HG03025 (cell line): ENCODE measurements at regions not wholly inside any gene's neighbourhood (a gene's known extent, or its start where the extent isn't known, plus 50 kb on each side); places are given as distances from the start of the nearest gene placed in this dataset.
"Not testable (repeated sequence)": the region's sequence is repeated elsewhere in the genome, so short reads cannot be mapped to it uniquely, and the experiment has no call there.

ENCODE experiments used
- ATAC-seq: cut with Tn5 transposase; IDR thresholded peaks from one replicate; pipeline ENCODE4 v1.9.1; 2021; ENCODE audit warnings: mild to moderate bottlenecking, moderate library complexity; ENCODE audit not compliant: unreplicated experiment, low FRiP score

DNA sequence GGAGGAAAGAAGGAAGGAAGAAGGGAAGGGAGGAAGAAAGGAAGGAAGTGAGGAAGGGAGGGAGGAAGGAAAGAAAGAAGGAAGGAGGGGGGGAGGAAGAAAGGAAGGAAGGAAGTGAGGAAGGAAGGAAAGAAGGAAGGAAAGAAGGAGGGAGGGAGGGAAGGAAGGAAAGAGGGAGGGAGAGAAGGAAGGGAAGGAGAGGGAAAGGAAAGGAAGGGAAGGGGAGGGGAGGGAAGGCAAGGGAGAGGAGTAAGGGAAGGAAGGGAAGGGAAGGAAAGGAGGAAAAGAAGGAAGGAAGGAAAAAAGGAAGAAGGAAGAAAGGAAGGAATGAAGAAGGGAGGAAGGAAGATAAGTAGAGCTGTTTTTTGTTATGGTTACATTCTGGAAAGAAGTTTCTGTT, 141.2 kb downstream of the LRRC3B start:
- ATAC-seq = no peak

DNA sequence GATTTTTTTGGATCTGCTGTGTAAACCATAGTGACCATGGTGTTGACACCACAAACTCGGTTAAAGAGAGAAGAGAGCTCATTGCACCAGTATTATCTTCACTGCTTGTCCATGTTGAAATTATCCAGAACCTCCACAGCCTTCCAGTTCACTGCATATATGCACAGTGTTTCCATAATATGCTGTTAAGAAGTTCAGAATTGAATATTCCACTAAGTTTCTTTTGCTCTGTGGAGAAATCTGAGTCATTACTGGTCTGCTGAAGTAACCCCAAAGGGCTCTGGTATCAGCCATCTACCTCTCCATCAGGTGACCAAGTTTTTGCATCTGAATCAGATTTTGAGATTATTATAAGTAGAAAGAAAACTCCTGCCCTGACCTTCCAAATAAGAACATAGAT, 143.5 kb downstream of the LRRC3B start:
- no peak for ATAC-seq

DNA sequence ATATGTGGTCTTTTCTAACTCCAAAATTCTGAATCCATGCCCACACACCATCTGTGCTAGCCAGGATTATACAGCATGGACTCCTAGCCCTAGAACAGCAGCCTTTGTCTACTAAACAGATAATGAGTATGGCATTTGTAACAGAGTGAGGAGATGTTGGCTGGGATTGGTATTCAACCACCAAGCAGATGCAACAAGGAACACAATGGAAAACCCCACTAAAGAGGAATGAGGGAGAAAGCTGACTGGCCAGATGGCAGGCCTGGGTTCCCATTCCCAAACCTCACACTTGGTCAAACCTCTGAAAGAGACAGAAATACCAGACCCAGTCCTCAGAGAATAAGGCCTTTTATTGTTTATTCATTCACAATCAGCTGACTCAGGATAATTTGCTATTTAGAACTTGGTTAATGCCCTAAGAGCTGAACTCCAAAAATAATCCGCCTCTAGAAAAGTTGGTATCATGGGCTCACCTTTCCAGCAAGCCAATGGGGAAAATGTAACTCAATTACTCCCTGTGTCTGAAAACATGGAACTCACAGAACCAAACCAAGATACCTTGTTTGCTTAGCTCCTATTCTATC, 145.6 kb downstream of the LRRC3B start:
- ATAC-seq = no peak

DNA sequence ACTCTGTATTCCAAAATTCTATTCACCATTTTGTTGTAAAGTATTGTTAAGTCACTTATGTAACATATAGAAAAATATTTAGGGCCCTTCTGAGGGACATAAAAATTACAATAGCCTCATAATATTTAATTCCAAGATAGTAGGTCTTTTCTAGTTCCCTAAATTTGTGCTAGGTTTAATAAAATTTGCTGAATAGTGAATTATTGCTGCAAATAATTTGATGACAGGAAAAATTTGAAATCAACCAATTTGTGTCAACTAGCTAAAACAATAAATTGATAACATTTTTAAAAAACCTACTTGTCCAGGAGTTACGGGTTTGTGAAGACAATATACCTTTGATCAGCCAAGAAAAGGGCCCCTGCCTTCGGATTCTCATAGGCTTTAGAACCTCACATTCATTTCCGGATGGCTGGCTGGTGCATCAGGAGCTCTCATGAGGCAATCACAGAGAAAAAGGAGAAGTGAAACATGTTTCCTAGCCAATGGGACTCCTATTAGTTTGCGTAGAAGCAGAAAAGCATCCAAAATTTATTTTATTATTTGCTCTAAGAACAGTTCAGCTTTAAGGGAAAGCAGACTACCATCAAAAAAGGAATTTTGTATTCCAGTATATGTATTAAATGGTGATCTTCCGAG, 177.2 kb downstream of the LRRC3B start:
- ATAC-seq = no peak

DNA sequence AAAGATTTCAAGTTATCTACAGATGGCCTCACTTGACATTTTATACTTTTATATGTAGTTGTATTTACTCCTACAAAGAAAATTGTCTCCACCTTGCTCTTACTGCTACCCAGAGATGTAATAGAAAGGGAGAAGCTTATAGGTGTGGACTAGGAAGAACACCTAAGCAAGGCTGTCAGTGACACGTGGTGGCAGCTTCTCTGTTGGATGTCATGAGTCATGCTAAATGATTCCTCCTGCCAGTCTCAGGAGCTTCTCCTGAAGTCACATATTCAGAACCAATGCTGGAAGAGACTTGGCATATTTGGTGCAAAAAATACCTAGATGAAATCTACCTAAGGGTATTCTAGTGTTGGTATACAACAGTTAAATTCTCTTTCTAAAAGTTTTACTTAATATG, 184.7 kb downstream of the LRRC3B start:
- ATAC-seq = no peak

DNA sequence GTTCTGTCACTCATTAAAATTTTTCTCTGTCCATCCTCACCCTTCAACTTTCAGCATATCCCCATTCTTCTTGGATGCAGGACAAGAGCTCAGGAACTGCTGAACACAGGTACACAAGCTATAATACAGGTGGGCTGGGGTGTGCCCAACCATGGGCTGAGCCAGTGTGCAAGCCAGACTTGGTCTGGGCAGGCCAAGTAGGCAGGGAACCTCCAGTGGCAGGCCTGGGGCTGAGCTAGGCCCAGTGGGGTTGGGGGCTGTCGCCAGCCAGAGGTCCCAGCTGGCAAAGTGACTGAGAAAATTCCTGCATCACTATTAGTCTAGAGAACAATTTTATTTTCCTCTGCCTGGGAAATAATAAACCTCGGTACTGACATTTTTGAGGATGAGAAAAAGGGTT, 202.9 kb downstream of the LRRC3B start:
- no peak for ATAC-seq

DNA sequence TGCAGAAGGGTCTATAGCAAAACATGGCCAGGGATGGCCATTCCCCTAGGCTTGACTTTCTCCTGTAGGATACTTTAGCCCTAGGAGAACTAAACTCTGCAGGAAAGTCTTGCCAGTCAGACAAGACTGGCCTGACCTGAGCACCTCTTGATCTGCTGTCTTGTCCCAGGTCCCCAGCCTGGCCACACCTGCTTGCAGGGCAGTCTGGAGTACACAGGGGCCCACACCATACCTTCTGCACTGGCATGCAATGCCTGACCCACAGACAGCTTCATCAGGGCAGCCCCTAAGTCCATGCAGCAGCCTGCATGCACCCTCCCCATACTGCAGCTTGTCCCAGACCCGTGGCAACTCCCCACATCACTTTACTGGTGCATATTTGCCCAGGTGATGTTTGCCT, 204.6 kb downstream of the LRRC3B start:
- no peak for ATAC-seq

DNA sequence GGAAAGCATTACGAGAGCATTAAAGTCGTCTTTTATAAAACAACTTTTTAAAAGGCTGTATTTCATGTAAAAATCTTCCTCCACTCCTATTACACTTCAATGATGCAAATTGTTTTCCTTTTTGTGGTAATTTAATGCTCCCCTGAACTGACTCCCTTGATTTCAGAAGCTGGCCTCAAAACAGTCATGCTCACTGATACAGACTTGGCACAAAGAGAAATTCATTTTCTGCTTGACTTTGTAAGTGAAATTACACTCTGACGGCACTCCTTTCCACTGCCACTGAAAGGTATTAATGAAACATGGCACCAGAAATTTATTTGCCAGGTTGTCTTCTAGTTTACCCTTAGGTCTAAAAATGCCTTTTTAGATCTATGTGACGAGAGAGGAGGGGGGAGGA, 215.5 kb downstream of the LRRC3B start:
- ATAC-seq = no peak

DNA sequence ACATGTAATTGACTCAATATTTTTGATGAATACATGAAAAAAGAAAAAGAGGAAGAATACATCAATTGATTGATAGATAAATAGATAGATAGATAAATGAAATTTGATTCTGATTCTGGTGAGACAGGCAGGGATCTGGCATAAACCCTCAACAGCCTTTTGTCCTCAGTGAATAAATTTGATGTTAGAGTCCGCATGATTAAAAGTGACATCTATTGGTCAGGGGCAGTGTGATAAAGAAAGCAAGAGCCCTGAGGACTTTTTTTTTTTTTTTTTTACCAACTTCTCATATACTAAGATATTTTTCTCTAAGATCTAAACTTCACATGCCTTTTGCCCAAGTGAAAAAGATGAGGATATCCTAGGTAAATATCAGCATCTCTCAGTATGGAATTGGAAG, 216.4 kb downstream of the LRRC3B start:
- ATAC-seq = no peak

DNA sequence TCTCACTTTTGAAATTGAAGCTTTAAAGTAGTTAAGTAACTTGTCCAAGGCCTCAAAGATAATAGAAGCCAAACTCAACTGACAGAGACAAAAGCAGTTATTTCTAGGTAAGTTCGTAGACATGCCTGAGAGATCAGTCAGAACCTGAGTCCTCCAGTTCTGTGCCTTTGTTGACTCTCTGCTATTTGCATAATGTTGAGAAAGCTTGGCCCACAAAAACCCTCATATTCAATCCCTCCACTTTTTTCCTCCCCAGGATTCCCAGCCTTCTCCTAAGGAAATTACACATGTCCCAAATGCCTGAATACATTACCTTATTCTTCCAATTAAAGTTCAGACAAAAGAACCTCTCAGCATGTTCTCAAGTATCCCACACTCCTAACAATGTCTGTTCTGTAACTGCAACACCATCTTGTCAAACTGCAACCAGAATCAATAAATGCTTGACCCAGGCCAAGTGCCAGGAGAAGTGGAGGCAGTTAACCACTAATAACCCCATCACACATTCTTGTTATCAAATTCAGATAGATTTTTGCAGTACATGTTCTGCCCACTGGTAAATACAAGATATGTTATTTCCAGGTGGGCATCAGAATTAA, 217.8 kb downstream of the LRRC3B start:
- no peak for ATAC-seq

DNA sequence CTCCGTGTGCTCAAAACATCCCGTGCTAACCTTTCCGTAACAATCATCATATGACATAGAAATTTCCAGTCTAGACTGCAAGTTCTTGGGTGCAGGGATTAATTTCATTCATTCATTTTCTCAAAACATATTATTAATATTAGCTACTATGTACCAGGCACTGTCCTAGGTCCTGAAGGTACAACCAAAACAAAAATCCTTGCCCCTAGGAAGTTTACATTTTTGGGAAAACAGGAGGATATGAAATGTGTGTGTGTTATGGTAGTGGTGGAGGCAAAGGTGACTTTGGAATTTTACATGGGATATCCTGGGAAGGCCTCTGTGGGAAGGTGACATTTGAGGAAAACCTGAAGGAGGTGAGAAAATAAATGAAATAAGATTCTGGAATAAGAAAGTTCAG, 222.6 kb downstream of the LRRC3B start:
- no peak for ATAC-seq

DNA sequence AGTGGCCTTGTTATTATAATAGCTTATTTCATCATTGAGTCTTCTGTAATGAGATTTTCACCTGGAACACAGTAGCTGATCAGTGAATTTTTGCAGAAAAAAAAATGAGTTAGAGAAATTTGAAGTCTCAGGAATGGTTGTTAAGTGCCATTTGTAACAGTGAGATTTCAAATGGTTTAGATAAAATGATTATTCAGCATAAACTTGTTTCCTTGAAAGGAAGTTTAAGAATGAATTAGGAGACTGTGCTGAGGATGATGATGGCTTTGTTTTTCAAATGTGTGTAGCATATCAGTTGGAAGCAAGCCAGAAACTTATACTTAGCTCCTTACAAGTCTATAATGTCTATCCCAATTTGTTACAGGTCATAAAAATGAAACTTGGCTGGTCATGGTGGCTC, 225.1 kb downstream of the LRRC3B start:
- no peak for ATAC-seq

DNA sequence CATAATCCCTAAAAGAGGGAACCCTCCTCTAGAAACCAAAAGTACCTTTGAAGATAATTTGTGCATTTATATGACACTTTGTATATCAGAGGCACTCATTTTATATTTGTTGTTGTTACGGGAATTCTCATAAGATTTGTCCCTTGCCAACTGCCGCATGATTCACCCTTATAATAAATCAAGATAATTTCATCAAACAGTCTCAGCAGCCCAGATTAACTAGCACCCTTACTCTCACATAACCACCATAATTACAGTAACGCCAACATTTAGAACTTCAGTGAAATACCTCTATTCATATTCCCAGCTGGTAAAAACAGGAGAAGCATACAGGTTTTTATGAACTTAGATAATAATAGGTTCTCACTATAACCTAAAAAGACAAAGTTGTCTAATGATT, 271.9 kb downstream of the LRRC3B start:
- no peak for ATAC-seq

DNA sequence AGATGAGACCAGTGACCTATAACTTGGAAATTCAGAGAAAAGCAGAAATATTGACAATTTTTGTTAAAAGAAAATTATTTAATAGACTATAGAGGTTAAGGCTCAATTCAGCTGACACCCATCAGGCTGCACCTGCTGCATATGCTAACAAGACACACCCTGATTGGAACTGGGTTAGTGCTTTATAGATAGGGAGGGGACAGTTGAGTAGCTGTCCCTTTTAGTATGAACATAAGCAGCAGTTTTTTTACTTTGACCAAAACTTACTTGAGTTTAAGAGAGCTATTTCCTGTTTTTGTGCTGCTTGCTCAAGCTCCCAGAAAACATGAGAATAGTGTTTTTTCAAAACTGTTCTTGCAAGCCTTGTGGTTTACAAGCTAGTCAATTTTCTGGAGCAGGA, 292.6 kb downstream of the LRRC3B start:
- ATAC-seq = no peak

DNA sequence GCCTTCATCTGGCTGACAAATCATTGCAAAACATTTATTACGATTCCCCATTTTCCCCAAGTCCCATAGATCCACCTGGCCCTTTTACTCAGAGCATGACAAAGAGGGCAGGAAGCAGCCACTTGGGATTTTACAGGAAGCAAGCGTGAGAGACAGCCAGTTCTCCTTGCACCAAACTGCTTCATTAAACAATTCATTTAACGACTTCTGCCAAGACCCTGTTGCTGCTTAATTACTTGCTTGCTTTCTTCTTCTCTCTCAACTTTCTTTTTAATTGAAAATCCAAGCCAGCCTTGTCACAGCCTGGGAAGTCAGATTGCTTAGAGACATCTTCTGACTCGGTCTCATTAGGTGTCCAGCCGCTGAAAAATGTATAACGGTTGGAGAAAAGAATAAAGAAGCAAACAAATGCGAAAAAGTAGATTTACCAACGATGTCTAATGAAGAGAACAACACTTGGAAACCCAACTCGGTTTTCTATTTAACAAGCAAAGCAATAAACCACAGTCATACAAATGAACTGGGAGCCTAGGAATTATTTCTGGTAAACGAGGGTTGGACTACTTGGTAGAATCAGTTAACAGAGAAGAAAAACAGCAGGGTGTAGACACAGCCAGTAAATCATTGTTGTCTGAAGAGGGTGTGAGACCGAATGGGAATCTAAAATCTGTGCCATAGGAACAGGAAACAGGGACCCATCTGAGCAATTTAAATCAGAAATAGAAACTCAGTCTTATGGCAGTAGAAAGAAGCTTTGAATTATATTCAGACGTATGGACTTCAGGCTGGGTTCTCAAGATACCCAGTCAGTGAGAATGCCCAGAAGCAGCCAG, 298.3 kb downstream of the LRRC3B start:
- ATAC-seq = no peak

DNA sequence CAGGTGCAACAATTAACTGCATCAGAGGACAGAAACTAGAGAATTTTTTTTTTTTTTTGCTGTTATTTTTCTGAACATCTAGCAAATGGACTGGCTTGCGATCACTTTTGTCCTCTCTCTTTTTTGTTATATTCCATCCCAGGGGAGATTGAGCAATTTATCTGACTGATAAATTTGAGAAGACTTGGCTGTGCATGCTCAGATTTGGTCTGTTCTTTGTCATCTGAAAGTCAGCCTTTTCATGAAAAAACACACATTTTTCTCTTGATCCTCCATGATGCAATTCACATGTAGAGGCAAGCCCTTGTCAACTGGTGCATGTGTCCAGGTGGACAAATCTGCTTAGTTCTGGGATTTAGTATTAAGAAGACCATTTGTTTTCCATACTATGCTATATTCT, 309.3 kb downstream of the LRRC3B start:
- ATAC-seq = no peak

DNA sequence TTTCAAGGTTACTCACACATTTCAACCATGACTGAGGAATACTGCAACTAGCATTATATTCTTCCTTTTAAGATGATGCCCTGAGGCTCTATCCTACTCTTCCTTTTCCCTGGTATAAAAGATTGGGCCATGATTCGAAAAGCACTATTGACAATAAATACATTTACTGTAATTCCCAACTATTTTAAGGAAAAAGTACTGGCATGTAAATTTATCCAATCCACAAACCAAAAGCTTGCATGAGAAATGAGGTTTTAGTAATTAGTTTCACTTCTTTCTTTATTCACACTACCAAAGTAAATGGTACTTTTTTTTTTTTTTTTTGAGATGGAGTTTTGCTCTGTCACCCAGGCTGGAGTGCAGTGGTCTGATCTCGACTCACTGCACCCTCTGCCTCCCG, 310.2 kb downstream of the LRRC3B start:
- no peak for ATAC-seq

DNA sequence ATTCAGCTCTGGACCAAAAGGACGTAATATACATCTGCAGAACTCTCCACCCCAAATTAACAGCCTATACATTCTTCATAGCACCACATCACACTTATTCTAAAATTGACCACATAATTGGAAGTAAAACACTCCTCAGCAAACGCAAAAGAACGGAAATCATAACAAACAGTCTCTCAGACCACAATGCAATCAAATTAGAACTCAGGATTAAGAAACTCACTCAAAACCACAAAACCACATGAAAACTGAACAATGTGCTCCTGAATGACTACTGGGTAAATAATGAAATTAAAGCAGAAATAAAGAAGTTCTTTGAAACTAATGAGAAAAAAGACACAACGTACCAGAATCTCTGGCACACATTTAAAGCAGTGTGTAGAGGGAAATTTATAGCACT, 322.9 kb downstream of the LRRC3B start:
- ATAC-seq = not testable (repeated sequence)

DNA sequence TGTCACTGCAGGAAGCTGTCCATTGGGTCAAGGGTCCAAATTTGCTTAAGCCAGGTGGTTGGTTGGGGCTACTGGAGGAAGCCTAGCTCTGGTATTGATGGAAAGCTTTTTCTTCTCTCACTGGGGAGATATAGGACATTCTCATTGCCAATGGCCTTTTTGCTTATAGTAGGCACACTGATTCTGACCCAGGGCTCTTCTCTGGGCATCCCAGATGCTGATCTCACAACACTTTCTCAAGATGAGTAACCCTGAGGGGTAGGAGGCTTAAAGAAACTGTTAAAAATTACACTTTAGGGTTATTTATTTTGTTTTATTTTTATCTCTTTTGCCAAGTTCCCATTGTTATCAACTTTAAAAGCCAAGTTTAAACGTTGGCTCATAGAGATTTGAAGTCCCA, 337.8 kb downstream of the LRRC3B start:
- no peak for ATAC-seq

DNA sequence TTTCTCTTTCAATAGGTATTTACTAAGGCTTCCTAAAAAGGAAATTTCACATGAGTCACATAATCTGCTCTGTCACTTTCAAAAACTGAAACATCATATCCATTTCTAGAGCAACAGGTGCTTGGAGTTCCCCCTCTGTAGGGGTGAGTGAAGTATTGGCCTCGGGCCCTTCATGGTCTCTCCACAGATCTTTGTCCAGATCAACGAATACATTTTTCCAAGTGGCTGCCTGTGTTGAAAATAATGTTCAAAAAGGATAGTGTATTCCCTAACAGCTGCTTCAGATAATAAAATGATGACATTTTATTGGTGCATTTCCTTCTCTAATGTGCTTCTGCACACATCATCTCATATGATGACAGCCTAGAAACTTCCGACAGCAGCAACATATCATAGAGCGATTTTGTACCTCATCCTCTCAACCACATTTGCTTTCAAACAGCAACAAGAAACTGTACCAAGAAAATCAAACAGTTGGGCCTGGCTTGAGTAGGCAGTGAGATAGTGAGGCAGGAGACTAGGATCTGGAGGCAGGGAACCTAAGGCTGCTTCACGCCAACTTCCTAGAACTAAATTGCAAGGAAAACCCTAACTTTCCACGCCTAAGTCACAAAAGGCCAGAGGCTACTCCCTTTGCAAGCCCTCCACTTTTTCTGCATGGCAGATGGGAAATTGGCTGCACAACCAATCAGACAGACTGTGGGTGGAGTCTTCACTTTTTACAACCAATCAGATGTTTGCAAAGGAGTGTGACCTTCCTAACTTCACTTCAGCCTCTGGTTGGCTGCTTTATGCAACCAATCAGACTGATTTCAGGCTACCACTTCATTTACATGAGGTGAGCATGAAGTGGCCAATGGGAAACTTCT, 340.2 kb downstream of the LRRC3B start:
- peak; percentile 98 for ATAC-seq

DNA sequence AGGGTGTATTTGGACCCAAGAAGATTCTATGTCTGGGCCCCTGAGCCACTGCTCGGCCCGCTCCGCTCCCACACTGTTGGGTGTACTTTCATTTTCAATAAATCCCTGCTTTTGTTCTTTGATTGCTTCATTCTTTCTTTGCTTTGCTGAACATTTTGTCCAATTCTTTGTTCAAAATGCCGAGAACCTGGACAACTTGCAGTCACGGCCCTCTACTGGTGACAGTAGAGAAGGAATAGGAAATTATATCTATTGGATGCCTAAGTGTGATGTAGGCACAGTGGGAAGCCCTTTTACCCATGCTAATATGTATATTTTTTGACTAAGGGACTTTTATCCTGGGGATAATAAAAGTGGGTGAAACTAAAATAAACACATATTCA, 340.8 kb downstream of the LRRC3B start:
- ATAC-seq = no peak
